Spleen (tissue), 11 donors: ENCODE measurements at regions not wholly inside any gene's neighbourhood (a gene's known extent, or its start where the extent isn't known, plus 50 kb on each side); places are given as distances from the start of the nearest gene placed in this dataset.
"Not testable (repeated sequence)": the region's sequence is repeated elsewhere in the genome, so short reads cannot be mapped to it uniquely, and the experiment has no call there.

Experiments used
- DNase-seq: peaks from one replicate; pipeline ENCODE4 v3.0.0-alpha.2; 2020
- H3K27ac ChIP-seq, 8 donors: fragments of 200-600 bp; sonication (generic) in 7 of 8; 1 replicate in 4 of 8; 2 replicates in 4 of 8; pipeline versions ENCODE4 v1.5.0 to v1.8.0; 2016 to 2021; ENCODE audit warnings: inconsistent platforms in 4 of 8, mild to moderate bottlenecking in 4 of 8, moderate library complexity in 1 of 8
- H3K27me3 ChIP-seq, 7 donors: fragments of 200-600 bp; sonication (generic) in 6 of 7; replicated peaks in 1 of 7; 1 replicate in 4 of 7; 2 replicates in 3 of 7; pipeline versions ENCODE4 v1.5.0 to v1.8.0; 2016 to 2021; ENCODE audit warnings: inconsistent platforms in 3 of 7, mild to moderate bottlenecking in 1 of 7
- H3K36me3 ChIP-seq, 6 donors: fragments of 200-600 bp; sonication (generic) in 5 of 6; 1 replicate in 4 of 6; 2 replicates in 2 of 6; pipeline versions ENCODE4 v1.5.0 to v1.8.0; 2016 to 2021; ENCODE audit warnings: inconsistent platforms in 2 of 6
- H3K4me1 ChIP-seq, 6 donors: fragments of 200-600 bp; sonication (generic) in 5 of 6; 1 replicate in 3 of 6; 2 replicates in 3 of 6; pipeline versions ENCODE4 v1.5.0 to v1.8.0; 2016 to 2021; ENCODE audit warnings: inconsistent platforms in 3 of 6
- H3K4me3 ChIP-seq, 8 donors: fragments of 200-600 bp; sonication (generic) in 7 of 8; 1 replicate in 4 of 8; 2 replicates in 4 of 8; pipeline versions ENCODE4 v1.5.0 to v1.8.0; 2016 to 2021; ENCODE audit warnings: inconsistent platforms in 4 of 8, mild to moderate bottlenecking in 4 of 8, moderate library complexity in 2 of 8
- H3K9me3 ChIP-seq, 8 donors: fragments of 200-600 bp; sonication (generic) in 7 of 8; 1 replicate in 4 of 8; 2 replicates in 4 of 8; pipeline versions ENCODE4 v1.5.0 to v1.8.0; 2016 to 2021; ENCODE audit warnings: inconsistent platforms in 4 of 8
- CTCF ChIP-seq, 11 experiments: fragments of 200-600 bp in 7 of 11; fragments of 450-650 bp in 4 of 11; sonication (generic) in 4 of 11; IDR thresholded peaks in 8 of 11; conservative IDR thresholded peaks in 3 of 11; 1 replicate in 7 of 11; 2 replicates in 4 of 11; pipeline versions ENCODE4 v1.4.0 to v1.8.0; 2016 to 2021; ENCODE audit warnings: antibody characterized with exemption in 11 of 11, inconsistent platforms in 4 of 11, mild to moderate bottlenecking in 1 of 11
- POLR2A ChIP-seq, 3 donors: fragments of 450-650 bp; IDR thresholded peaks; one replicate each; pipeline ENCODE4 v1.5.1; 2017; ENCODE audit warnings: antibody characterized with exemption in 3 of 3, mild to moderate bottlenecking in 1 of 3
- POLR2AphosphoS5 ChIP-seq, 3 donors: sonication (generic); formaldehyde crosslinking; IDR thresholded peaks; one replicate each; pipeline ENCODE4 v1.5.1; 2017; ENCODE audit warnings: antibody characterized with exemption in 3 of 3
- WGBS, 5 donors: extraction: QIAGEN DNeasy Blood & Tissue Kit in 3 of 5; methylation state at CpG; one replicate each; pipeline versions ENCODE4 v1.1.5 to v1.1.7; 2013 to 2018; 5-methylcytosine and 5-hydroxymethylcytosine counted together
- intact Hi-C: fragments of 100-400 bp; cut with DNase I; formaldehyde crosslinking; loops from one replicate; pipeline ENCODE4 v1.15.0; 2023; ENCODE audit warnings: low total_unique reads
- donor health status: healthy with polysubstance abuse.
- donor health status: DM: no; HTN: no; CAD: no; lungs with moderate emphysema.
- donor health status: DM: no; HTN: no; CAD: no.
- donor health status: Bipolar disorder and iron deficiency.
- donor health status: healthy.
- donor health status: DM: no; HTN: no; CAD: no.
- donor health status: DM: yes; HTN: yes; CAD: no.

DNA sequence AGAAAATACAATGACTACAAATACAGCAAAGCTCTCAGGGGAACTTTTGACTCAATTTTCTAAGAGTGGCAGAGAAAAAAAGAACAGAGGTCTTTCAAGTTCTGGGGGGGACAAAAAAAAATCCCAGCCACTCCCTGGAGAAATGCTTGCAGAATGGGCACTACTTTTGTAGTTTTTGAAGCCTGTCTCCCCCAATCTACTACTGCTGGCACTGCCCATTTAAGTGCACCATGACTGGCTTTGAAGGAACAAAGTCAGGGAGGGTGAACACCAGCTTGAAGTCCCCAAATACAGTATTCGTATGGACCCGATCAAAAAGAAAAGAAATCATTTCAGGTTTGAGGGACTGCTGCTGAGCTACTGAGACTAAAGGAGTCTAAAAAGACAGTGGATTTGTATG is 1824.4 kb downstream of the ARAP2 start:
- intact Hi-C loops: no loop called here
- TF ChIP-seq POLR2AphosphoS5 (IDR thresholded peaks at IDR 0.05) (no peak), CTCF (IDR thresholded peaks at IDR 0.05 in 8 of 11, conservative IDR thresholded peaks at IDR 0.05 in 3 of 11) (no peak), POLR2A (IDR thresholded peaks at IDR 0.05) (no peak)
- no peaks in the 10 kb centered on the region for H3K27me3 ChIP-seq
- no peak for DNase-seq
- H3K36me3 ChIP-seq: no peaks in the 10 kb centered on the region
- no peaks in the 10 kb centered on the region for H3K9me3 ChIP-seq
- H3K4me1 ChIP-seq: no peaks in the 10 kb centered on the region
- no peak overlapping the region for H3K27ac ChIP-seq
- H3K4me3 ChIP-seq: no peak overlapping the region
- 80 to 100% (median 91%) methylated on average over 2 of the region's 2 CpGs for WGBS, 5 donors

DNA sequence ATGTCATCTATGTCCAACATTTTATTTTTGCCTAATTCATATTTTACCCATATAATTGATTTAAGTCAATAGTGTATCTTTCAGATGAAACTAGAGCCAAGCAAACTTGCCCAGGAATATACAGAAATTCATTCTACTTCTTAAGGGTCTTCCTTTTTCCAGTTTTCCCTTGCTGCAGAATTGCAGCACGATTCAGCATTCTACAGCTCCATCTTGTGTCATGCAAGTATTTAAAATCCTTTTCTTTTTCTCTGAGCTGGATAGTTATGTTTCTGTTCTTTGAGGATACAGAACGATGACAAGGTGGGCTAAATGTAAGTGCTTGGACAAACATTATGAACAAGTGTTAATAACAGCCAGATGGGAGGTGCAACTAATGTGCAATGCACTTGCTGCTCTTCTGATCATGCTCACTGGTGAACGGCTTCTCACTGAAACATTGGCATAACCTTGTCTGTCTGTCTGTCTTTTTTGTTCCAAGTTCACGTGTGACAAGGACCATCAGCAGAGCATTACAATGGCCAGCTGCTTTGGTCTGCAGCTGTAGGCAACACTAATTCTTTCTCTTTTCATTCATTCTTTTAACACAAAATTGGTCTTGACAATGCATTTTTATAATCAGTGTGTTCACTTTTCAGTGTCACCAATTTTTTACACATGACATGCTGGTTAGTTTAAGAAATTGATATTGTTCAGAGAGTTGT is 1821.7 kb downstream of the ARAP2 start:
- no peak for DNase-seq
- Histone ChIP-seq H3K9me3 (no peaks in the 10 kb centered on the region), H3K27ac (no peak overlapping the region), H3K4me1 (no peaks in the 10 kb centered on the region), H3K36me3 (no peaks in the 10 kb centered on the region), H3K27me3 (no peaks in the 10 kb centered on the region), H3K4me3 (no peak overlapping the region)
- WGBS, 5 donors: 52 to 66% (median 57%) methylated on average over 4 of the region's 4 CpGs
- TF ChIP-seq POLR2A (IDR thresholded peaks at IDR 0.05) (no peak), CTCF (IDR thresholded peaks at IDR 0.05 in 8 of 11, conservative IDR thresholded peaks at IDR 0.05 in 3 of 11) (no peak), POLR2AphosphoS5 (IDR thresholded peaks at IDR 0.05) (no peak)
- intact Hi-C loops: no loop called here

DNA sequence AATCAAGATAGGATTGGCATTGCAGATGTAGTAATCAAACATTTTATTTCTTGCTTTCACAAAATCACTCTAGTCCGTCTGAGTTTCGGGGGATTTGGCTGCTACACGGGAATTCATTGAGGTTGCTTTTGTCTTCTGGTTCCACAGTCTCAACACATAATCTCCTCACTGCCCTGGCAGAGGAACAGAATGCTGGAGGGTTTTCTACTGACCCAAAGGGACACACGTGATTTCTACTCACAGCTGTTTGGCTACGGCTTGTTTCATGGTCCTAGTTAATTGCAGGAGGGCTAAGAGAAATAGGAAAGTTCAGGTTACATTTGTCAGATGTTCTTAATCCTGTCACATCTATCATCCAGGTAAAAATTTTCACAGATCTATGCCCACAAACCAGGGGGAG is 1811.6 kb downstream of the ARAP2 start:
- Histone ChIP-seq H3K9me3 (no peaks in the 10 kb centered on the region), H3K4me1 (no peaks in the 10 kb centered on the region), H3K4me3 (no peak overlapping the region), H3K27me3 (no peaks in the 10 kb centered on the region), H3K36me3 (no peaks in the 10 kb centered on the region), H3K27ac (no peak overlapping the region)
- 81 to 87% (median 86%) methylated on average over 5 of the region's 5 CpGs for WGBS, 5 donors
- TF ChIP-seq POLR2A (IDR thresholded peaks at IDR 0.05): no peak
- no peak for TF ChIP-seq CTCF (IDR thresholded peaks at IDR 0.05 in 8 of 11, conservative IDR thresholded peaks at IDR 0.05 in 3 of 11)
- TF ChIP-seq POLR2AphosphoS5 (IDR thresholded peaks at IDR 0.05): no peak
- intact Hi-C loops: no loop called here
- no peak for DNase-seq

GRCh38 chr4:34434377-34434776 is 1809.9 kb downstream of the ARAP2 start:
- H3K4me1 ChIP-seq, H3K27me3 ChIP-seq, H3K9me3 ChIP-seq, H3K4me3 ChIP-seq, DNase-seq, intact Hi-C loops, H3K27ac ChIP-seq, H3K36me3 ChIP-seq: not testable (repeated sequence)
- WGBS, 5 donors: 61 to 78% (median 75%) methylated on average over 5 of the region's 5 CpGs

DNA sequence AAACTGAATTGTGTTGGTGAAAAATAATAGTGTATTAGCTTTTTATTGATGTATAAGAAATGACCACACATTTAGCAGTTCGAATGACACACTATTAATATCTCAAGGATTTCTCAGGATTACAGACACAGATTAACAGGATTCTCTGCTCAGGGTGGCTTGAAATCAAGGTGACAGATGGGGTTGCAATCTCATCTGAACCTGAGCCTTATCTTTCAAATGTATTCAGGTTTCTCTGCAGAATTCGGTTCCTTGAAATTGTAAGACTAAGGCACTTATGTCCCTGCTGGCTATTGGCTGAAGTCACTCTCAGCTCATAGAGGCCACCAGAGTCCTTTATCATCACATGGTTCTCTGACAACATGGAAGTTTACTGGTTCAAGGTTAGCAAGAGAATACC is 1780.1 kb downstream of the ARAP2 start:
- WGBS, 5 donors: 73 to 89% (median 78%) methylated on average over 2 of the region's 2 CpGs
- Histone ChIP-seq H3K27ac (no peak overlapping the region), H3K9me3 (peaks cover 0 to 13% (median 2%) of the 10 kb centered on the region in 8 donors), H3K4me3 (no peak overlapping the region), H3K4me1 (no peaks in the 10 kb centered on the region), H3K27me3 (no peaks in the 10 kb centered on the region), H3K36me3 (no peaks in the 10 kb centered on the region)
- intact Hi-C loops: no loop called here
- DNase-seq: no peak
- TF ChIP-seq POLR2A (IDR thresholded peaks at IDR 0.05): no peak
- TF ChIP-seq CTCF (IDR thresholded peaks at IDR 0.05 in 8 of 11, conservative IDR thresholded peaks at IDR 0.05 in 3 of 11): no peak
- TF ChIP-seq POLR2AphosphoS5 (IDR thresholded peaks at IDR 0.05): no peak
